Activated naive CD8-positive, alpha-beta T cell treated with anti-CD3 and anti-CD28 coated beads for 36 hours (primary cell): ENCODE measurements at regions not wholly inside any gene's neighbourhood (a gene's known extent, or its start where the extent isn't known, plus 50 kb on each side); places are given as distances from the start of the nearest gene placed in this dataset.

Experiments used
- DNase-seq: peaks from one replicate; pipeline ENCODE4 v3.0.0; 2021
- H3K27ac Mint-ChIP-seq: one replicate; pipeline ENCODE4 v1.8.0; 2022; ENCODE audit warnings: mild to moderate bottlenecking, moderate library complexity, mixed read lengths
- H3K27me3 Mint-ChIP-seq: one replicate; pipeline ENCODE4 v1.8.0; 2022; ENCODE audit warnings: mild to moderate bottlenecking, mixed read lengths
- H3K36me3 Mint-ChIP-seq: one replicate; pipeline ENCODE4 v1.8.0; 2021; ENCODE audit warnings: mild to moderate bottlenecking, mixed read lengths
- H3K4me1 Mint-ChIP-seq: one replicate; pipeline ENCODE4 v1.8.0; 2021; ENCODE audit warnings: mixed read lengths
- H3K4me3 Mint-ChIP-seq: one replicate; pipeline ENCODE4 v1.8.0; 2022; ENCODE audit warnings: mild to moderate bottlenecking, moderate library complexity, mixed read lengths
- H3K9me3 Mint-ChIP-seq: one replicate; pipeline ENCODE4 v1.8.0; 2022; ENCODE audit warnings: mixed read lengths

GRCh38 chr9:120210274-120210673 is 369.7 kb downstream of the CDK5RAP2 start:
- Mint-ChIP-seq H3K36me3 (no peaks in the 10 kb centered on the region), H3K27ac (no peak overlapping the region), H3K27me3 (no peaks in the 10 kb centered on the region), H3K4me1 (no peaks in the 10 kb centered on the region), H3K9me3 (no peaks in the 10 kb centered on the region), H3K4me3 (no peak overlapping the region)
- no peak for DNase-seq

GRCh38 chr9:120202856-120203654 is 376.9 kb downstream of the CDK5RAP2 start:
- Mint-ChIP-seq H3K27ac (no peak overlapping the region), H3K9me3 (no peaks in the 10 kb centered on the region), H3K36me3 (no peaks in the 10 kb centered on the region), H3K27me3 (no peaks in the 10 kb centered on the region), H3K4me3 (no peak overlapping the region), H3K4me1 (no peaks in the 10 kb centered on the region)
- no peak for DNase-seq

GRCh38 chr9:120198027-120198426 is 381.9 kb downstream of the CDK5RAP2 start:
- no peak overlapping the region for H3K27ac Mint-ChIP-seq
- H3K9me3 Mint-ChIP-seq = no peaks in the 10 kb centered on the region
- H3K4me3 Mint-ChIP-seq = no peak overlapping the region
- H3K4me1 Mint-ChIP-seq = no peaks in the 10 kb centered on the region
- no peak for DNase-seq
- no peaks in the 10 kb centered on the region for H3K36me3 Mint-ChIP-seq
- no peaks in the 10 kb centered on the region for H3K27me3 Mint-ChIP-seq

- Mint-ChIP-seq H3K4me1 (no peaks in the 10 kb centered on the region), H3K9me3 (no peaks in the 10 kb centered on the region), H3K27ac (no peak overlapping the region), H3K4me3 (no peak overlapping the region), H3K27me3 (no peaks in the 10 kb centered on the region), H3K36me3 (no peaks in the 10 kb centered on the region)
- no peak for DNase-seq
Observed at GRCh38 chr9:120197605-120198004, 382.4 kb downstream of the CDK5RAP2 start.

- Mint-ChIP-seq H3K9me3 (no peaks in the 10 kb centered on the region), H3K4me3 (no peak overlapping the region), H3K4me1 (no peaks in the 10 kb centered on the region), H3K36me3 (no peaks in the 10 kb centered on the region), H3K27me3 (peaks cover 5% of the 10 kb centered on the region), H3K27ac (no peak overlapping the region)
- DNase-seq = no peak
Observed at GRCh38 chr9:120191141-120191540, 388.8 kb downstream of the CDK5RAP2 start.

GRCh38 chr9:120187758-120188157 is 392.2 kb downstream of the CDK5RAP2 start:
- no peak overlapping the region for H3K4me3 Mint-ChIP-seq
- H3K27me3 Mint-ChIP-seq = peaks cover 7% of the 10 kb centered on the region
- no peak overlapping the region for H3K27ac Mint-ChIP-seq
- no peaks in the 10 kb centered on the region for H3K36me3 Mint-ChIP-seq
- no peaks in the 10 kb centered on the region for H3K4me1 Mint-ChIP-seq
- H3K9me3 Mint-ChIP-seq = no peaks in the 10 kb centered on the region
- DNase-seq = no peak

GRCh38 chr9:120186276-120186675 is 393.7 kb downstream of the CDK5RAP2 start:
- H3K27ac Mint-ChIP-seq = no peak overlapping the region
- H3K36me3 Mint-ChIP-seq = no peaks in the 10 kb centered on the region
- H3K4me3 Mint-ChIP-seq = no peak overlapping the region
- H3K27me3 Mint-ChIP-seq = peaks cover 7% of the 10 kb centered on the region
- no peaks in the 10 kb centered on the region for H3K9me3 Mint-ChIP-seq
- no peaks in the 10 kb centered on the region for H3K4me1 Mint-ChIP-seq
- DNase-seq = no peak

- H3K27ac Mint-ChIP-seq = no peak overlapping the region
- H3K9me3 Mint-ChIP-seq = no peaks in the 10 kb centered on the region
- peaks cover 8% of the 10 kb centered on the region for H3K27me3 Mint-ChIP-seq
- no peaks in the 10 kb centered on the region for H3K36me3 Mint-ChIP-seq
- no peak for DNase-seq
- no peak overlapping the region for H3K4me3 Mint-ChIP-seq
- no peaks in the 10 kb centered on the region for H3K4me1 Mint-ChIP-seq
Observed at GRCh38 chr9:120184266-120184665, 395.7 kb downstream of the CDK5RAP2 start.

GRCh38 chr9:120183615-120184014 is 396.4 kb downstream of the CDK5RAP2 start:
- no peak overlapping the region for H3K27ac Mint-ChIP-seq
- no peak overlapping the region for H3K4me3 Mint-ChIP-seq
- no peak for DNase-seq
- no peaks in the 10 kb centered on the region for H3K4me1 Mint-ChIP-seq
- H3K36me3 Mint-ChIP-seq = no peaks in the 10 kb centered on the region
- H3K9me3 Mint-ChIP-seq = no peaks in the 10 kb centered on the region
- peaks cover 8% of the 10 kb centered on the region for H3K27me3 Mint-ChIP-seq

- Mint-ChIP-seq H3K27me3 (peaks cover 8% of the 10 kb centered on the region), H3K36me3 (no peaks in the 10 kb centered on the region), H3K4me3 (no peak overlapping the region), H3K9me3 (peaks cover 2% of the 10 kb centered on the region), H3K27ac (no peak overlapping the region), H3K4me1 (no peaks in the 10 kb centered on the region)
- DNase-seq = no peak
Observed at GRCh38 chr9:120182011-120182410, 398.0 kb downstream of the CDK5RAP2 start.

GRCh38 chr9:120177121-120177520 is 402.8 kb downstream of the CDK5RAP2 start:
- H3K4me1 Mint-ChIP-seq = no peaks in the 10 kb centered on the region
- H3K36me3 Mint-ChIP-seq = no peaks in the 10 kb centered on the region
- peaks cover 5% of the 10 kb centered on the region for H3K27me3 Mint-ChIP-seq
- no peak overlapping the region for H3K27ac Mint-ChIP-seq
- H3K4me3 Mint-ChIP-seq = no peak overlapping the region
- peaks cover 2% of the 10 kb centered on the region for H3K9me3 Mint-ChIP-seq
- DNase-seq = no peak

- no peak for DNase-seq
- Mint-ChIP-seq H3K4me1 (no peaks in the 10 kb centered on the region), H3K27ac (no peak overlapping the region), H3K36me3 (no peaks in the 10 kb centered on the region), H3K27me3 (peaks cover 2% of the 10 kb centered on the region), H3K4me3 (no peak overlapping the region), H3K9me3 (peaks cover 2% of the 10 kb centered on the region)
Observed at GRCh38 chr9:120175031-120175430, 404.9 kb downstream of the CDK5RAP2 start.

- Mint-ChIP-seq H3K27me3 (no peaks in the 10 kb centered on the region), H3K27ac (no peak overlapping the region), H3K4me3 (no peak overlapping the region), H3K9me3 (peaks cover 2% of the 10 kb centered on the region), H3K36me3 (no peaks in the 10 kb centered on the region), H3K4me1 (no peaks in the 10 kb centered on the region)
- DNase-seq = no peak
Observed at GRCh38 chr9:120161776-120162175, 418.2 kb downstream of the CDK5RAP2 start.

- Mint-ChIP-seq H3K4me3 (no peak overlapping the region), H3K4me1 (no peaks in the 10 kb centered on the region), H3K27me3 (no peaks in the 10 kb centered on the region), H3K27ac (no peak overlapping the region), H3K9me3 (peaks cover 2% of the 10 kb centered on the region), H3K36me3 (no peaks in the 10 kb centered on the region)
- DNase-seq = no peak
Observed at GRCh38 chr9:120158221-120158620, 421.7 kb downstream of the CDK5RAP2 start.

- no peaks in the 10 kb centered on the region for H3K27me3 Mint-ChIP-seq
- no peak overlapping the region for H3K27ac Mint-ChIP-seq
- peaks cover 2% of the 10 kb centered on the region for H3K9me3 Mint-ChIP-seq
- no peaks in the 10 kb centered on the region for H3K4me1 Mint-ChIP-seq
- no peak for DNase-seq
- no peak overlapping the region for H3K4me3 Mint-ChIP-seq
- H3K36me3 Mint-ChIP-seq = no peaks in the 10 kb centered on the region
Observed at GRCh38 chr9:120156376-120156775, 423.6 kb downstream of the CDK5RAP2 start.

GRCh38 chr9:120153258-120153657 is 426.7 kb downstream of the CDK5RAP2 start:
- DNase-seq = no peak
- Mint-ChIP-seq H3K27me3 (no peaks in the 10 kb centered on the region), H3K9me3 (no peaks in the 10 kb centered on the region), H3K36me3 (no peaks in the 10 kb centered on the region), H3K27ac (no peak overlapping the region), H3K4me3 (no peak overlapping the region), H3K4me1 (no peaks in the 10 kb centered on the region)
